NCI-H1092 treated with DMSO at 0.1 percent for 48 hours (cell line): ENCODE measurements at regions not wholly inside any gene's neighbourhood (a gene's known extent, or its start where the extent isn't known, plus 50 kb on each side); places are given as distances from the start of the nearest gene placed in this dataset.
"Not testable (repeated sequence)": the region's sequence is repeated elsewhere in the genome, so short reads cannot be mapped to it uniquely, and the experiment has no call there.

Source experiments
- DNase-seq: peaks from one replicate; lab custom pipeline; 2025; lab: John Stamatoyannopoulos, UW

- no peak for DNase-seq
Measured at GRCh38 chr7:39758234-39758970, 135.0 kb downstream of the RALA start.

GRCh38 chr7:39761449-39761848, 138.1 kb downstream of the RALA start:
- no peak for DNase-seq

- not testable (repeated sequence) for DNase-seq
Measured at GRCh38 chr7:39762466-39762865, 139.1 kb downstream of the RALA start.

- not testable (repeated sequence) for DNase-seq
Measured at GRCh38 chr7:39762881-39763280, 139.5 kb downstream of the RALA start.

GRCh38 chr7:39765833-39766232, 142.5 kb downstream of the RALA start:
- DNase-seq: not testable (repeated sequence)

- DNase-seq: not testable (repeated sequence)
Measured at GRCh38 chr7:39768439-39768838, 145.1 kb downstream of the RALA start.

GRCh38 chr7:39774341-39774851, 151.0 kb downstream of the RALA start:
- DNase-seq: not testable (repeated sequence)

GRCh38 chr7:39781557-39781956, 158.2 kb downstream of the RALA start:
- not testable (repeated sequence) for DNase-seq

GRCh38 chr7:39786440-39786839, 163.1 kb downstream of the RALA start:
- DNase-seq: not testable (repeated sequence)

- not testable (repeated sequence) for DNase-seq
Measured at GRCh38 chr7:39791035-39791434, 159.0 kb upstream of the CDK13 start.

- DNase-seq: not testable (repeated sequence)
Measured at GRCh38 chr7:39791911-39792310, 158.1 kb upstream of the CDK13 start.

GRCh38 chr7:39793026-39793425, 157.0 kb upstream of the CDK13 start:
- not testable (repeated sequence) for DNase-seq

GRCh38 chr7:39793851-39794250, 156.2 kb upstream of the CDK13 start:
- DNase-seq: not testable (repeated sequence)

GRCh38 chr7:39796947-39797346, 153.1 kb upstream of the CDK13 start:
- DNase-seq: not testable (repeated sequence)

GRCh38 chr7:39798077-39798476, 152.0 kb upstream of the CDK13 start:
- not testable (repeated sequence) for DNase-seq

- no peak for DNase-seq
Measured at GRCh38 chr7:39808796-39809481, 141.1 kb upstream of the CDK13 start.

GRCh38 chr7:39810204-39810642, 139.8 kb upstream of the CDK13 start:
- DNase-seq: no peak

- DNase-seq: no peak
Measured at GRCh38 chr7:39810710-39811109, 139.3 kb upstream of the CDK13 start.

- DNase-seq: no peak
Measured at GRCh38 chr7:39811161-39811614, 138.9 kb upstream of the CDK13 start.

- DNase-seq: no peak
Measured at GRCh38 chr7:39816462-39817060, 133.5 kb upstream of the CDK13 start.

GRCh38 chr7:39819514-39819913, 130.5 kb upstream of the CDK13 start:
- no peak for DNase-seq

- DNase-seq: no peak
Measured at GRCh38 chr7:39824456-39825200, 125.4 kb upstream of the CDK13 start.
